Brain microvascular endothelial cell (primary cell): ENCODE measurements at regions not wholly inside any gene's neighbourhood (a gene's known extent, or its start where the extent isn't known, plus 50 kb on each side); places are given as distances from the start of the nearest gene placed in this dataset.

Experiments used
- DNase-seq: peaks from one replicate; pipeline ENCODE4 v3.0.0-alpha.2; 2020
- H3K27ac ChIP-seq: fragments of 250-450 bp; sonication (Bioruptor Pico); 2 replicates; pipeline ENCODE4 v1.5.1; 2020; ENCODE audit warnings: mild to moderate bottlenecking, moderate library complexity
- H3K27me3 ChIP-seq: fragments of 250-450 bp; sonication (Bioruptor Pico); replicated peaks from 2 replicates; pipeline ENCODE4 v1.5.1; 2020; ENCODE audit warnings: mild to moderate bottlenecking
- H3K36me3 ChIP-seq: fragments of 250-450 bp; sonication (Bioruptor Pico); replicated peaks from 2 replicates; pipeline ENCODE4 v1.5.1; 2020; ENCODE audit warnings: mild to moderate bottlenecking
- H3K4me3 ChIP-seq: 2 replicates; pipeline ENCODE4 v1.5.1; 2011; ENCODE audit warnings: low read depth, mild to moderate bottlenecking, control low read depth, low read length, moderate library complexity
- CTCF ChIP-seq: IDR thresholded peaks from 2 replicates; pipeline ENCODE4 v1.5.1; 2011; ENCODE audit warnings: low read depth, mild to moderate bottlenecking, moderate library complexity, low read length, control low read depth, inconsistent platforms; ENCODE audit errors: missing control alignments
- in situ Hi-C: cut with HindIII; loops from 2 replicates; pipeline ENCODE4 v1.10.0; 2017; ENCODE audit warnings: low sequenced_read_pairs, low pct_ligation_motif_present

GRCh38 chr11:116173506-116173905, 599.3 kb downstream of the BUD13 start:
- H3K27me3 ChIP-seq: no peaks in the 10 kb centered on the region
- no peak overlapping the region for H3K27ac ChIP-seq
- no peaks in the 10 kb centered on the region for H3K36me3 ChIP-seq
- no peak for DNase-seq
- H3K4me3 ChIP-seq: no peak overlapping the region
- in situ Hi-C loops: no loop called here
- no peak for TF ChIP-seq CTCF

- Histone ChIP-seq H3K4me3 (no peak overlapping the region), H3K36me3 (no peaks in the 10 kb centered on the region), H3K27ac (no peak overlapping the region), H3K27me3 (no peaks in the 10 kb centered on the region)
- no peak for TF ChIP-seq CTCF
- no peak for DNase-seq
- in situ Hi-C loops: no loop called here
These were observed 599.9 kb downstream of the BUD13 start for GRCh38 chr11:116172851-116173250.

- no peak for DNase-seq
- in situ Hi-C loops: no loop called here
- no peaks in the 10 kb centered on the region for H3K27me3 ChIP-seq
- H3K27ac ChIP-seq: no peak overlapping the region
- H3K4me3 ChIP-seq: no peak overlapping the region
- no peaks in the 10 kb centered on the region for H3K36me3 ChIP-seq
- TF ChIP-seq CTCF: no peak
These were observed 600.6 kb downstream of the BUD13 start for GRCh38 chr11:116172156-116172555.

- Histone ChIP-seq H3K27me3 (no peaks in the 10 kb centered on the region), H3K4me3 (no peak overlapping the region), H3K36me3 (no peaks in the 10 kb centered on the region), H3K27ac (no peak overlapping the region)
- DNase-seq: no peak
- in situ Hi-C loops: no loop called here
- no peak for TF ChIP-seq CTCF
These were observed 601.3 kb downstream of the BUD13 start for GRCh38 chr11:116171271-116172140.

GRCh38 chr11:116170526-116171120, 602.2 kb downstream of the BUD13 start:
- H3K27me3 ChIP-seq: no peaks in the 10 kb centered on the region
- peak; percentile 8 for TF ChIP-seq CTCF
- in situ Hi-C loops: no loop called here
- DNase-seq: no peak
- H3K27ac ChIP-seq: no peak overlapping the region
- no peak overlapping the region for H3K4me3 ChIP-seq
- H3K36me3 ChIP-seq: no peaks in the 10 kb centered on the region
